GM12891 (cell line): ENCODE measurements at regions not wholly inside any gene's neighbourhood (a gene's known extent, or its start where the extent isn't known, plus 50 kb on each side); places are given as distances from the start of the nearest gene placed in this dataset.

Experiments used
- PAX5 ChIP-seq: IDR thresholded peaks from 2 replicates; pipeline ENCODE4 v1.6.1; 2011; ENCODE audit warnings: low read length, moderate library complexity, mild to moderate bottlenecking; ENCODE audit not compliant: insufficient read depth, severe bottlenecking
- POLR2A ChIP-seq: IDR thresholded peaks from 2 replicates; pipeline ENCODE4 v1.6.1; 2011; ENCODE audit warnings: low read depth, low read length, control low read depth
- POLR2AphosphoS5 ChIP-seq: IDR thresholded peaks from 2 replicates; pipeline ENCODE4 v1.6.1; 2011; ENCODE audit warnings: low read depth, low read length, control low read depth
- POU2F2 ChIP-seq: IDR thresholded peaks from 2 replicates; pipeline ENCODE4 v1.6.1; 2011; ENCODE audit warnings: low read depth, mild to moderate bottlenecking, control low read depth, low read length, moderate library complexity
- SPI1 ChIP-seq: IDR thresholded peaks from 2 replicates; pipeline ENCODE4 v1.6.1; 2011; ENCODE audit warnings: low read depth, low read length, control low read depth
- TAF1 ChIP-seq: IDR thresholded peaks from 2 replicates; pipeline ENCODE4 v1.6.1; 2011; ENCODE audit warnings: low read depth, low read length, control low read depth

- TF ChIP-seq POLR2A (no peak), POLR2AphosphoS5 (no peak), TAF1 (no peak), PAX5 (no peak), SPI1 (no peak), POU2F2 (no peak)
Measured at GRCh38 chr22:27583856-27584255, 217.7 kb downstream of the MN1 start.
